ENCODE measurements at regions not wholly inside any gene's neighbourhood (a gene's known extent, or its start where the extent isn't known, plus 50 kb on each side); places are given as distances from the start of the nearest gene placed in this dataset.

GRCh38 chr13:99072356-99072755, 94.5 kb upstream of the DOCK9 start:
- no peak overlapping the region for H3K4me3 Mint-ChIP-seq
- DNase-seq, result no peak
- no peak overlapping the region for H3K27ac Mint-ChIP-seq
- H3K27me3 Mint-ChIP-seq (ENCODE audit: low read depth in 3 of 3), result peaks cover 2 to 7% (median 2%) of the 10 kb centered on the region in 3 donors
- H3K4me1 Mint-ChIP-seq, result peaks cover 32 to 35% of the 10 kb centered on the region in 2 donors
- peaks cover 0 to 10% (median 2%) of the 10 kb centered on the region in 3 donors for H3K36me3 Mint-ChIP-seq
- no peaks in the 10 kb centered on the region for H3K9me3 Mint-ChIP-seq

- Mint-ChIP-seq H3K27me3 (ENCODE audit: low read depth in 3 of 3) (peaks cover 2 to 7% (median 2%) of the 10 kb centered on the region in 3 donors), H3K4me3 (no peak overlapping the region), H3K27ac (no peak overlapping the region), H3K36me3 (peaks cover 0 to 10% (median 2%) of the 10 kb centered on the region in 3 donors), H3K9me3 (no peaks in the 10 kb centered on the region), H3K4me1 (peaks cover 37 to 41% of the 10 kb centered on the region in 2 donors)
- no peak for DNase-seq
Measured at GRCh38 chr13:99072941-99073340, 95.1 kb upstream of the DOCK9 start.

DNA sequence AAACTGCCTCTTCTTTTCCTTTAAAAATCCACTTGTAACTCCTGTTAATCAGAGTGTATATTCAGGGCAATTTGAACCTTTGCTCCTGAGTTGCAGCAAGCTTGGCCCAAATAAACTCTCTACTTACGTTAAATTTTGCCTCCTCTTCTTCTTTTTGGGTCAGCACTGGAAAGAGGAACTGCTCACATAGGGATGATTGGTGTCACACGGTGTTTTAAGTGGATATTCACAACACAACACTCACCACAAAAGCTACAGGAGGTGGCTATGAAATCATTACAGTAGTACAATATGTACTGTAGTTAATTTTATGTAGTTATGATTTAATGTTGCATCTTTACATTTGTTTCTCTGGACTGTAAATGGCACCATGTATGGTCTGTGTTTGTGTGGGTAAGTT, 96.8 kb upstream of the DOCK9 start:
- Mint-ChIP-seq H3K4me3 (no peak overlapping the region), H3K27me3 (ENCODE audit: low read depth in 3 of 3) (peaks cover 2 to 7% (median 4%) of the 10 kb centered on the region in 3 donors), H3K9me3 (no peaks in the 10 kb centered on the region), H3K36me3 (peaks cover 0 to 10% (median 2%) of the 10 kb centered on the region in 3 donors), H3K27ac (peak overlapping the region in 4 of 6 donors; percentile 15 to 65 (median 34)), H3K4me1 (peaks cover 40 to 43% of the 10 kb centered on the region in 2 donors)
- DNase-seq, result no peak

GRCh38 chr13:99075268-99076191, 97.7 kb upstream of the DOCK9 start:
- H3K4me1 Mint-ChIP-seq, result peaks cover 40 to 43% of the 10 kb centered on the region in 2 donors
- peak overlapping the region; percentile 88 to 98 (median 92) for H3K27ac Mint-ChIP-seq
- H3K4me3 Mint-ChIP-seq, result peak overlapping the region; percentile 66 to 84 (median 79)
- H3K27me3 Mint-ChIP-seq (ENCODE audit: low read depth in 3 of 3), result peaks cover 2 to 7% (median 4%) of the 10 kb centered on the region in 3 donors
- DNase-seq, result peak; percentile 57 to 68 (median 64)
- H3K36me3 Mint-ChIP-seq, result peaks cover 0 to 10% (median 2%) of the 10 kb centered on the region in 3 donors
- H3K9me3 Mint-ChIP-seq, result no peaks in the 10 kb centered on the region

DNA sequence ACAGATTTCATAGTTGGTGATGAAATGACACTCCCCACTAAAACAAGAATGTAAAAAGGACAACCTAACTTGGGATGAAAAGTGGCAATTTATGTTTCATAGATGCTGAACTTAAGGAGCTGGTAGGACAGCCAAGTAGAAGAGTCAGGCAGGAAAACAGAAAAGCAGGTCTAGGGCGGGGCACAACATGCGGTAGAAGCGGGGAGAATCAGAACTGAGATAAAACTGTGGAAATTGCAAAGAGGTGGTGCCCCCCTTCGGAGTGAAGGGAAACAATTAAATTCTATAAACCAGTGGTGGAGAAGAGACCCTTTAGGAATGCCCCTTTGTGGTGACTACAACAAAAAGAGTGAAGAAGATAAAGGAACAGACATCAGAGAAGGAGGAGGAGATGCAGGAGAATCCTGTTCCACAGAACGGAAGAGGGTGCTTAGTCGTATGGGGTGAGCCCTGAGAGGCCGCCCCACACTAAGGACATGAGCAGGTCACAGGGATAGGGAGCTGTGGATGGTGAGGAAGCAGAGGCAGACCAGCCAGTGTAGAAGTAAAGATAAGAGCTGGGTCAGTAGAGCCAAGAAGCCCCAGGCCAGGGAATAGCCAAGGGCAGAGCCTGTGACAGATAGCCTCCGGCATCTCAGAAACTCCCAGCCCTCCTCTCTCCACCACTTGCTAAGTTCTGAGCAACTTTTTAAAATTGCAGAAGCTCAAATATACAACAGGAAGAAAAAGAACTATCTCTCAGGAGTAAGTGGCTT, 100.3 kb upstream of the DOCK9 start:
- Mint-ChIP-seq H3K4me3 (no peak overlapping the region), H3K27ac (peak overlapping the region in 1 of 6 donors; percentile 46), H3K36me3 (peaks cover 0 to 8% (median 2%) of the 10 kb centered on the region in 3 donors)

GRCh38 chr13:99080131-99080530, 102.3 kb upstream of the DOCK9 start:
- DNase-seq, result no peak
- Mint-ChIP-seq H3K27me3 (ENCODE audit: low read depth in 3 of 3) (peaks cover 4 to 6% (median 6%) of the 10 kb centered on the region in 3 donors), H3K27ac (no peak overlapping the region), H3K36me3 (no peaks in the 10 kb centered on the region), H3K9me3 (no peaks in the 10 kb centered on the region), H3K4me1 (peaks cover 45 to 50% of the 10 kb centered on the region in 2 donors), H3K4me3 (no peak overlapping the region)

More for the DNA sequence above, 100.3 kb upstream of the DOCK9 start:
- no peak for DNase-seq
- peaks cover 40 to 43% of the 10 kb centered on the region in 2 donors for H3K4me1 Mint-ChIP-seq
- H3K9me3 Mint-ChIP-seq, result no peaks in the 10 kb centered on the region
- H3K27me3 Mint-ChIP-seq (ENCODE audit: low read depth in 3 of 3), result peaks cover 1 to 6% (median 4%) of the 10 kb centered on the region in 3 donors

DNA sequence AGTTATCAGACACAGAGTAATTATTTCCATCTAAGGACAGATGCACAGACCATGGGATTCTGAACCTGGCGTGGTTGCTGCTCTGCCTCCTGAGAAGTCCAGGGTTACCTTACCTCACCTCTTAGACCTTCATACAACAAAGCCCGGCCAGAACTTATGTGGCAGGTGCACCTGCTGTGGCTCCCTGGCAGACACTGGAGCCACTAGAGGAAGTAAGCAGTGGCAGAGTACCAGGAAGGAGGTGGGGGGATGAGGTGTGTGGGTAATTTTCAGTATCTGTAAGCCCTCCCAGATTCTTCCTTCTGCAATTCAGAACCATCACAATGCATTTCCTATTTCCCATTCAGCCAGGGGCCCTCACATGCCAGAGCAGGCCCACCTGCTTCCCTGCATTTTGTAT, 106.1 kb upstream of the DOCK9 start:
- peaks cover 28 to 34% of the 10 kb centered on the region in 2 donors for H3K4me1 Mint-ChIP-seq
- H3K27ac Mint-ChIP-seq, result peak overlapping the region in 5 of 6 donors; percentile 31 to 79 (median 58)
- peak overlapping the region; percentile 11 to 81 (median 70) for H3K4me3 Mint-ChIP-seq
- H3K27me3 Mint-ChIP-seq (ENCODE audit: low read depth in 3 of 3), result peaks cover 9 to 19% (median 10%) of the 10 kb centered on the region in 3 donors
- no peak for DNase-seq
- H3K36me3 Mint-ChIP-seq, result no peaks in the 10 kb centered on the region
- no peaks in the 10 kb centered on the region for H3K9me3 Mint-ChIP-seq

DNA sequence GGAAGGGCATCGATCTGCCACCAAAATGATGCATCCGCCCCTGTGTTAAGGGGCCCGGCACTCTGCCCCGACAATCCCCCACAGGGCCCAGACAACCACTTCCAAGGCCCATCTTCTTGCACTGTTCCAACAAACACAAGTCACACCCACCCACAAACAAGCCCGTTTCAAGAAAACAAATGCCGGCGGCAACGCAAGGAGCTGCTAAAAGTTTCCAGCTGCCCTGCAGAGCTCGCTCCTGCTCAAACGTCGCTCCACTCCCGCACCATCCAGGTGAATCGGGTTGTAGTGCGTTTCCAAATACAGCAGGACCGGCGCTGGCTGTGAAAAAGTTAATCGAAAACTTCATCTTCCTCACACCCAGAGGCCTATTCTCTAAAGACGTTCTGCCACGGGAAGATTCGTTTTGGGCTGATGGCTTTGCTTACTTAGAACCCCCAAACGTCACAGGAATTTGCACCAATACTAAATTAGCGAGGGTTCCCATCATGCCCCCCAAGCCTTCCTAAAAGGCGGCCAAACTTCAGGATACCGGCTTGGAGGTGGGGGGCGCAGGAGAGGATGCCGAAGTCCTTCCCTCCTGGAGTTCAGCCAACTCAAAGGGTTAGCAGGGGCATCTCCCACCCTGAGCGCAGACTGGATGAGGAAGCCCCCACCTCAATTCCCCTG, 107.4 kb upstream of the DOCK9 start:
- peaks cover 28 to 34% of the 10 kb centered on the region in 2 donors for H3K4me1 Mint-ChIP-seq
- H3K27me3 Mint-ChIP-seq (ENCODE audit: low read depth in 3 of 3), result peaks cover 9 to 19% (median 12%) of the 10 kb centered on the region in 3 donors
- H3K9me3 Mint-ChIP-seq, result no peaks in the 10 kb centered on the region
- H3K27ac Mint-ChIP-seq, result peak overlapping the region in 5 of 6 donors; percentile 69 to 86 (median 76)
- DNase-seq, result no peak
- peak overlapping the region; percentile 66 to 81 (median 79) for H3K4me3 Mint-ChIP-seq
- H3K36me3 Mint-ChIP-seq, result no peaks in the 10 kb centered on the region

- DNase-seq, result no peak
- H3K36me3 Mint-ChIP-seq, result no peaks in the 10 kb centered on the region
- peaks cover 9 to 19% (median 12%) of the 10 kb centered on the region in 3 donors for H3K27me3 Mint-ChIP-seq (ENCODE audit: low read depth in 3 of 3)
- H3K4me3 Mint-ChIP-seq, result peak overlapping the region; percentile 70 to 81 (median 79)
- peaks cover 28 to 34% of the 10 kb centered on the region in 2 donors for H3K4me1 Mint-ChIP-seq
- H3K27ac Mint-ChIP-seq, result peak overlapping the region in 5 of 6 donors; percentile 50 to 86 (median 70)
- H3K9me3 Mint-ChIP-seq, result no peaks in the 10 kb centered on the region
Measured at GRCh38 chr13:99085808-99086266, 108.0 kb upstream of the DOCK9 start.

DNA sequence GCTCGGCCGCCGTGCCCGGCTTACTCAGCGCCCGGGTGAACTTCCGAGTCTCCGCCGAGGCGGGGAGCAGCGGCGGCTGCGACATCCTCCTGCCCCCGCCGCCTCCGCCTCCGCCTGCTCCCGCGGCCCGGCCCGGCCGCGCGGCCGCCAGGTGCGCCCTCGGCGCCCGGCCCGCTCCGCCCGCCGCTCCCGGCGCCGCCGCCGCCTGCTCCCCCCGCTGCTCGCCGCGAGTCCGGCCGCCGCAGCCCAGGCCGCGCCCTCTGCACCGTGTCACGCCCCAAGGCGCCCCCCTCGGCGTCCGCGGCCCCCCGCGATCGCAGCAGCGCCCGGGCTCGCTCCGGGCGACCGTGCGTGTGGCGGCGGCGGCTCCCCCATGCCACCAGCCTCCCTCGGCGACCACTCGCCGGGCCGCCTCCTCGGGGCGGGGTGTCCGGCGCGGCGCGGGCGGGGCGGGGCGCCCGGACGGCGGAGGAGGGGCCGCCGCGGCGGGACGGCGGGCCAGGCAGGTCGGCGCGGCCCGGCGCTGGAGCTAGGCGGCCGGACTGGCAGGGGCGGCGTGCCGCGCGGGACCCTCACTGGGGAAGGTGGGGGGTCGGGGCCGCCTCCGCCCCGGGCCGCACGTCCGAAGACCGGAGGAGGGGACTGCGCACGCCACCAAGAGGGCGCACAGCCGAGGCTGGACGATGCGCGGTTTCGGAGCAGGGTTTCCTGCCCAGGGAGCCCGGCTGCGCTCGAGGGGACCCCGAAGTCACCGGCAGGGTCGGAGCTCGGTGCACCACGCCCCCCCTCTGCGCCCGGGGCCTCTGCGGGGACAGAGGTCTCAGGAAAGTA, 108.6 kb upstream of the DOCK9 start:
- Mint-ChIP-seq H3K4me3 (peak overlapping the region; percentile 70 to 98 (median 93)), H3K4me1 (peaks cover 28 to 34% of the 10 kb centered on the region in 2 donors), H3K27ac (peak overlapping the region in 1 of 6 donors; percentile 97), H3K9me3 (no peaks in the 10 kb centered on the region), H3K27me3 (ENCODE audit: low read depth in 3 of 3) (peaks cover 9 to 19% (median 12%) of the 10 kb centered on the region in 3 donors), H3K36me3 (peaks cover 0 to 3% (median 0%) of the 10 kb centered on the region in 3 donors)
- peak; percentile 73 to 76 (median 74) for DNase-seq

- Mint-ChIP-seq H3K27me3 (ENCODE audit: low read depth in 3 of 3) (peaks cover 12 to 19% (median 14%) of the 10 kb centered on the region in 3 donors), H3K4me3 (peak overlapping the region; percentile 93 to 100 (median 96)), H3K27ac (peak overlapping the region; percentile 91 to 98 (median 96)), H3K9me3 (no peaks in the 10 kb centered on the region), H3K36me3 (peaks cover 0 to 4% (median 0%) of the 10 kb centered on the region in 3 donors), H3K4me1 (peaks cover 28 to 34% of the 10 kb centered on the region in 2 donors)
- DNase-seq, result peak; percentile 89 to 91 (median 90)
Measured at GRCh38 chr13:99087098-99087953, 109.5 kb upstream of the DOCK9 start.
